Osteoblast (primary cell): ENCODE measurements at regions not wholly inside any gene's neighbourhood (a gene's known extent, or its start where the extent isn't known, plus 50 kb on each side); places are given as distances from the start of the nearest gene placed in this dataset.

Source experiments
- DNase-seq: peaks from one replicate; pipeline ENCODE4 v3.0.0; 2011; ENCODE audit warnings: low spot score, mixed read lengths; ENCODE audit not compliant: insufficient read length; ENCODE audit errors: missing footprints
- H2AFZ ChIP-seq: 2 replicates; pipeline ENCODE4 v1.6.0; 2011; ENCODE audit warnings: mild to moderate bottlenecking, low read length
- H3K27ac ChIP-seq: 2 replicates; pipeline ENCODE4 v1.5.1; 2011; ENCODE audit warnings: mild to moderate bottlenecking, low read depth, low read length, moderate library complexity
- H3K27me3 ChIP-seq: 2 replicates; pipeline ENCODE4 v1.6.0; 2012; ENCODE audit warnings: mild to moderate bottlenecking, control low read depth, inconsistent platforms, low read length, moderate library complexity; ENCODE audit not compliant: insufficient read depth
- H3K36me3 ChIP-seq: 2 replicates; pipeline ENCODE4 v1.5.1; 2011; ENCODE audit warnings: mild to moderate bottlenecking, low read length, control low read depth, moderate library complexity; ENCODE audit not compliant: insufficient read depth
- H3K4me1 ChIP-seq: 2 replicates; pipeline ENCODE4 v1.5.1; 2011; ENCODE audit warnings: mild to moderate bottlenecking, low read length, control low read depth, moderate library complexity; ENCODE audit not compliant: insufficient read depth
- H3K4me2 ChIP-seq: 2 replicates; pipeline ENCODE4 v1.6.0; 2011; ENCODE audit warnings: mild to moderate bottlenecking, low read length; ENCODE audit not compliant: insufficient read depth
- H3K4me3 ChIP-seq: fragments of 200-600 bp; sonication (generic); 3 replicates; pipeline ENCODE4 v1.5.1; 2012; ENCODE audit warnings: mild to moderate bottlenecking, low read length, inconsistent platforms; ENCODE audit not compliant: insufficient read depth
- H3K79me2 ChIP-seq: 2 replicates; pipeline ENCODE4 v1.6.0; 2012; ENCODE audit warnings: mild to moderate bottlenecking, low read length, control low read depth, inconsistent platforms; ENCODE audit not compliant: insufficient read depth
- H3K9me3 ChIP-seq: 2 replicates; pipeline ENCODE4 v1.5.1; 2011; ENCODE audit warnings: low read depth, low read length, control low read depth
- H4K20me1 ChIP-seq: 2 replicates; pipeline ENCODE4 v1.6.0; 2012; ENCODE audit warnings: mild to moderate bottlenecking, low read length, control low read depth; ENCODE audit not compliant: insufficient read depth
- TF ChIP-seq, protein P1 (sequence below): IDR thresholded peaks from 2 replicates; pipeline ENCODE4 v1.5.1; 2011; ENCODE audit warnings: mild to moderate bottlenecking, low read depth, low read length, moderate library complexity; ENCODE audit errors: extremely low read depth

DNA sequence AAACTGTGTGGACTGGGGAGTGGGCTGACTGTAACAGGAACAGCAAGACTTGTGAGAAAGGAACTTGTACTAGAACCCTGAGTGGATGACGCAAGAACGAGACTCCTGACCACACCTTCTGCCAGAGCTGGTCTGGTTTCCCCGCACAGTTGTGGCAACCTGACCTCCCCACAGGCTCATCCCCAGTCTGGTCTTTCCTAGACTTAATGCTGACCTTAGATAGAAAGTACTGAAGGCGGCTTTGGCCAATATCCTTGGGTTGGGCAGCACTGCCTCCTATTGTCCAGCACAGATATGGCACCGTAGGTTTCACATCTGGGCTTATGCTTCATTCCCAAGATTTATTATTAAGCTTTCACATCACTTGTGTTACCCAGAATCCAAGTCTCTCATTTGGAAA is 137.8 kb upstream of the FRG1 start:
- H3K36me3 ChIP-seq, result no peaks in the 10 kb centered on the region
- H4K20me1 ChIP-seq, result no peaks in the 10 kb centered on the region
- H3K4me3 ChIP-seq, result no peak overlapping the region
- DNase-seq, result no peak
- no peaks in the 10 kb centered on the region for H3K9me3 ChIP-seq
- no peaks in the 10 kb centered on the region for H3K79me2 ChIP-seq
- H3K4me2 ChIP-seq, result no peak overlapping the region
- no peak overlapping the region for H2AFZ ChIP-seq
- H3K27ac ChIP-seq, result no peak overlapping the region
- no peaks in the 10 kb centered on the region for H3K27me3 ChIP-seq
- no peaks in the 10 kb centered on the region for H3K4me1 ChIP-seq
- TF ChIP-seq, protein P1, sequence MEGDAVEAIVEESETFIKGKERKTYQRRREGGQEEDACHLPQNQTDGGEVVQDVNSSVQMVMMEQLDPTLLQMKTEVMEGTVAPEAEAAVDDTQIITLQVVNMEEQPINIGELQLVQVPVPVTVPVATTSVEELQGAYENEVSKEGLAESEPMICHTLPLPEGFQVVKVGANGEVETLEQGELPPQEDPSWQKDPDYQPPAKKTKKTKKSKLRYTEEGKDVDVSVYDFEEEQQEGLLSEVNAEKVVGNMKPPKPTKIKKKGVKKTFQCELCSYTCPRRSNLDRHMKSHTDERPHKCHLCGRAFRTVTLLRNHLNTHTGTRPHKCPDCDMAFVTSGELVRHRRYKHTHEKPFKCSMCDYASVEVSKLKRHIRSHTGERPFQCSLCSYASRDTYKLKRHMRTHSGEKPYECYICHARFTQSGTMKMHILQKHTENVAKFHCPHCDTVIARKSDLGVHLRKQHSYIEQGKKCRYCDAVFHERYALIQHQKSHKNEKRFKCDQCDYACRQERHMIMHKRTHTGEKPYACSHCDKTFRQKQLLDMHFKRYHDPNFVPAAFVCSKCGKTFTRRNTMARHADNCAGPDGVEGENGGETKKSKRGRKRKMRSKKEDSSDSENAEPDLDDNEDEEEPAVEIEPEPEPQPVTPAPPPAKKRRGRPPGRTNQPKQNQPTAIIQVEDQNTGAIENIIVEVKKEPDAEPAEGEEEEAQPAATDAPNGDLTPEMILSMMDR, result no peak

DNA sequence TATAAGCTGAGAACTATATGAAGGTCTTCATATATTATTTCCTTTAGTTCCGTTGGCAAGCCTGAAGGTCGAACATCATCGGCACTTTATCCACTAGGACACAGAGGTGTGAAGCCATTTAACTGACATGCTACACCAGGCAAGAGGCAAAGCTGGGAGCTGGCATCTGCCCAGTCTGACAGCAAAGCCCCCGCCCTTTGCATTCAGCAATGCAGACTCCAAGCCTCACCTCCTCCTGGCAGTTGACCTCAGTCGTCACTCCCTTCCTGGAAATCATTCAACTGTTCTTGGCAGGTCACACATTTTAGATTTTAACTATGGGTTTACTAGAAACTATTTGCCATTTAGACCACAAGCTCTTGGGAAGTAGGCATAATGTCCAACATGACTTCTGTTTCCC is 135.8 kb upstream of the FRG1 start:
- H3K79me2 ChIP-seq, result no peaks in the 10 kb centered on the region
- DNase-seq, result no peak
- H2AFZ ChIP-seq, result no peak overlapping the region
- H3K36me3 ChIP-seq, result no peaks in the 10 kb centered on the region
- H4K20me1 ChIP-seq, result no peaks in the 10 kb centered on the region
- TF ChIP-seq, protein P1, result no peak
- no peaks in the 10 kb centered on the region for H3K9me3 ChIP-seq
- H3K27ac ChIP-seq, result no peak overlapping the region
- H3K4me2 ChIP-seq, result no peak overlapping the region
- no peaks in the 10 kb centered on the region for H3K27me3 ChIP-seq
- H3K4me3 ChIP-seq, result no peak overlapping the region
- H3K4me1 ChIP-seq, result no peaks in the 10 kb centered on the region

DNA sequence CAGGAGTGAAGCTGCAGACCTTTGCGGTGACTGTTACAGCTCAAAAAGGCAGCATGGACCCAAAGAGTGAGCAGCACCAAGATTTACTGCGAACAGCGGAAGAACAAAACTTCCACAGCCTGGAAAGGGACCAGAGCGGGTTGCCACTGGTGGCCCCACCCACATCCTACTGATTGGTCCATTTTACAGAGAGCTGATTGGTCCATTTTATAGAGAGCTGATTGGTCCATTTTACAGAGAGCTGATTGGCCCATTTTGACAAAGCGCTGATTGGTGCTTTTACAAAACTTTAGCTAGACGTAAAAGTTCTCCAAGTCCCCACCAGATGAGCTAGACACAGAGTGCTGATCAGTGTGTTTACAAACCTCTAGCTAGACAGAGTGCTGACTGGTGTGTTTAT is 134.2 kb upstream of the FRG1 start:
- H3K9me3 ChIP-seq, result no peaks in the 10 kb centered on the region
- H4K20me1 ChIP-seq, result no peaks in the 10 kb centered on the region

DNA sequence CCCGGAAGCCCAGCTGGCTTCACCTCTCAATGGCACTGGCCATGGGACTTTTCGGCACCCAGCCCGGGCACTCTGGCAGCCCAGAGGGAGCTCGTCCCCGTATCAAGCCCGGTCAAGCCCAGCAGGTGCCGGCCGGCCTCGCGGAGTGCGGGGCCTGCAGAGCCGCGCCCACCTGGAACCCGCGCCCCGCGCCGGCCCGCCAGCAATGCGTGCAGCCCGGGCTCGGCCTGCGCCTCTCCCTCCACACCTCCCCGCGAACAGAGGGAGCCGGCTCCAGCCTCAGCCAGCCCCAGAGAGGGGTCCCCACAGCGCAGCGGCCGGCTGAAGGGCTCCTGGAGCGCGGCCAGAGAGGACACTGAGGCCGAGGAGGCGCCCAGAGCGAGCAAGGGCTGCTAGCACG is 133.6 kb upstream of the FRG1 start:
- no peak overlapping the region for H2AFZ ChIP-seq
- TF ChIP-seq, protein P1, result no peak
- H3K36me3 ChIP-seq, result no peaks in the 10 kb centered on the region
- no peaks in the 10 kb centered on the region for H3K4me1 ChIP-seq
- H3K4me3 ChIP-seq, result no peak overlapping the region
- H3K9me3 ChIP-seq, result no peaks in the 10 kb centered on the region
- H4K20me1 ChIP-seq, result no peaks in the 10 kb centered on the region
- H3K79me2 ChIP-seq, result no peaks in the 10 kb centered on the region
- DNase-seq, result no peak
- H3K27ac ChIP-seq, result no peak overlapping the region
- H3K4me2 ChIP-seq, result no peak overlapping the region
- H3K27me3 ChIP-seq, result no peaks in the 10 kb centered on the region

More for the DNA sequence above, 134.2 kb upstream of the FRG1 start:
- Histone ChIP-seq H3K79me2 (no peaks in the 10 kb centered on the region), H3K27me3 (no peaks in the 10 kb centered on the region), H3K36me3 (no peaks in the 10 kb centered on the region), H3K4me3 (no peak overlapping the region), H3K4me2 (no peak overlapping the region), H3K4me1 (no peaks in the 10 kb centered on the region), H2AFZ (no peak overlapping the region), H3K27ac (no peak overlapping the region)
- TF ChIP-seq, protein P1, result no peak
- DNase-seq, result no peak
